ENCODE measurements at regions not wholly inside any gene's neighbourhood (a gene's known extent, or its start where the extent isn't known, plus 50 kb on each side); places are given as distances from the start of the nearest gene placed in this dataset.

DNA sequence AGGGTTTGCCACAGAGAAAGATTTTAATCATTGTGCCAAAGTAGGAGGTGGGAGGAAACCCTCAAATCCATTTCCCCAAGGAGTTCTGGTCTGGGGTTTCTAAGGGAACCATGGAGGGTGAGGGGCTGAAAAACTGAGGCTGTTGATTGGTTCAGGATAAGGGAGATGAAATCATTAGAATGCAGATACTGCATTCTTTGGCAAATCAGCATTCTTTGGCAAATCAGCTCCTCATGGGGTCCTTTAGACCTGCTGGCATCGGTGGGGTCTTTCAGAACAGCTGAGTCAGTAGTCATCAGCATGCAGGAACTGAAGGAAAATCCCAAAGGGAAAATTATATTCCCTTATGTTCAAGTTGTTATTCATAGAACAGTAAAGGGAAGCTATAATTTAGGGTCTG is 585.5 kb downstream of the ISL1 start:
- Histone ChIP-seq H3K27me3 (ENCODE audit: insufficient read depth, low read depth, low read length) (no peaks in the 10 kb centered on the region), H3K27ac (ENCODE audit: low read length) (no peak overlapping the region), H2AFZ (ENCODE audit: low read depth, low read length) (no peak overlapping the region), H3K4me3 (ENCODE audit: low read length) (no peak overlapping the region), H3K36me3 (ENCODE audit: insufficient read depth, low read length) (no peaks in the 10 kb centered on the region), H3K9me2 (ENCODE audit: insufficient read depth, low read length) (no peaks in the 10 kb centered on the region), H3K4me2 (ENCODE audit: low read length) (no peak overlapping the region), H3K9ac (ENCODE audit: low read length) (no peak overlapping the region), H3K9me3 (ENCODE audit: low read length) (no peaks in the 10 kb centered on the region), H4K20me1 (ENCODE audit: insufficient read depth) (no peaks in the 10 kb centered on the region), H3K79me2 (replicated peaks; ENCODE audit: insufficient read depth, low read length) (no peaks in the 10 kb centered on the region), H3F3A (ENCODE audit: insufficient read depth, low read length, poor library complexity, severe bottlenecking) (peaks cover 3% of the 10 kb centered on the region)
- TF ChIP-seq TAF1 (IDR thresholded peaks at IDR 0.05; ENCODE audit: low read depth) (no peak), POLR2AphosphoS5 (IDR thresholded peaks at IDR 0.05) (no peak), EZH2 (IDR thresholded peaks at IDR 0.05; ENCODE audit: borderline replicate concordance, insufficient read depth, low read length, poor library complexity, severe bottlenecking) (no peak), RAD21 (conservative IDR thresholded peaks at IDR 0.05) (no peak), SMC3 (conservative IDR thresholded peaks at IDR 0.05; ENCODE audit: poor library complexity) (no peak), MXI1 (conservative IDR thresholded peaks at IDR 0.05; ENCODE audit: poor library complexity, severe bottlenecking) (no peak), EP300 (conservative IDR thresholded peaks at IDR 0.05; ENCODE audit: poor library complexity, severe bottlenecking) (no peak), CTCF (IDR thresholded peaks at IDR 0.05; ENCODE audit: poor library complexity, severe bottlenecking) (no peak), REST (IDR thresholded peaks at IDR 0.05; ENCODE audit: borderline replicate concordance) (no peak)

DNA sequence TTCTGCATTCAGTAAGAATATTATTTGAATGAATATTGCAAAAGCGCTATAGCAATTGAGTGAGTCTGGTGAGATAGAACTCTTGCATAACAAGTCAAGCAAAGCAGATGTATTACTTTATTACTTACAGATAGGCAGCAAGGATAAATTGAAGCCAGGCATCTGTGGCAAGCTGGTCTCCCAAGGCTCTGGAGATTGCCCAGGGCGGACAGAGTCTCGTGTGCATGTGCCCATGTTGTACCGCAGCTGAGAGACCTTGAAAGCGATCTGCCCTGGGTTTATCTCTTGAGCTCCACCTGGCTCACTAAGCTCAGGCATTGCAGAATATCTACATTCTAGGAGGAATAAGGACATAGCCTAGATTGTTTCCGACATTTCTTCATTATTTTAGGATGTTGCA is 591.6 kb downstream of the ISL1 start:
- Histone ChIP-seq H3F3A (ENCODE audit: insufficient read depth, low read length, poor library complexity, severe bottlenecking) (no peaks in the 10 kb centered on the region), H3K27me3 (ENCODE audit: insufficient read depth, low read depth, low read length) (no peaks in the 10 kb centered on the region), H3K36me3 (ENCODE audit: insufficient read depth, low read length) (no peaks in the 10 kb centered on the region), H2AFZ (ENCODE audit: low read depth, low read length) (no peak overlapping the region), H3K4me2 (ENCODE audit: low read length) (no peak overlapping the region), H3K27ac (ENCODE audit: low read length) (no peak overlapping the region), H3K9me3 (ENCODE audit: low read length) (no peaks in the 10 kb centered on the region), H3K9me2 (ENCODE audit: insufficient read depth, low read length) (no peaks in the 10 kb centered on the region), H3K79me2 (replicated peaks; ENCODE audit: insufficient read depth, low read length) (no peaks in the 10 kb centered on the region), H3K9ac (ENCODE audit: low read length) (no peak overlapping the region), H3K4me3 (ENCODE audit: low read length) (no peak overlapping the region), H4K20me1 (ENCODE audit: insufficient read depth) (no peaks in the 10 kb centered on the region)
- no peak for TF ChIP-seq CTCF (IDR thresholded peaks at IDR 0.05; ENCODE audit: poor library complexity, severe bottlenecking)
